ENCODE measurements at regions not wholly inside any gene's neighbourhood (a gene's known extent, or its start where the extent isn't known, plus 50 kb on each side); places are given as distances from the start of the nearest gene placed in this dataset.

- DNase-seq (ENCODE audit: insufficient read length) (no peak), FAIRE-seq (no peak)
- TF ChIP-seq TAF1 (IDR thresholded peaks at IDR 0.05; ENCODE audit: borderline replicate concordance, low read depth, low read length) (no peak), POLR2AphosphoS5 (IDR thresholded peaks at IDR 0.05; ENCODE audit: low read depth, low read length) (no peak)
These were observed 123.2 kb upstream of the TRIM2 start for GRCh38 chr4:153081006-153081580.

DNA sequence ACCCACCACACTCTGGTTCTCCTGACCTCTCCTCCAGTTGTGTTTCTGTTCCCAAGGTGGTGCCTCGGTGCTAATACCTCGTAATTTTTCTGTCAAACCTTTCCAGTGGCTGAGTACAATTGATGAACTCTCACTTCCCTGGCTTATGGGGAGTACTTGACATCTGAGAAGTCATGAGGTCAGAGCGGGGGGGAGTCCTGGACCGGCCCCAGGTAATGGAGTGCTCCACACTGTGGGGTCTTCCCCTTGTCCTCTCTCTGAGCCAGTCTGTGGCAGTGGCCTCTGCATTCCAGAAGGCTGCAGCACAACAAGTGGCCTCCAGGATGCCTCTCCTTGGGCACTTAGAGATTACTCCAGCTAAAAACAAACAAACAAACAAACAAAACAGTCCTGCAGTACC, 122.5 kb upstream of the TRIM2 start:
- FAIRE-seq, result no peak
- TF ChIP-seq POLR2AphosphoS5 (IDR thresholded peaks at IDR 0.05; ENCODE audit: low read depth, low read length), result no peak
- TF ChIP-seq TAF1 (IDR thresholded peaks at IDR 0.05; ENCODE audit: borderline replicate concordance, low read depth, low read length), result no peak
- TF ChIP-seq POLR2A (IDR thresholded peaks at IDR 0.05; ENCODE audit: low read depth, low read length), result no peak
- DNase-seq (ENCODE audit: insufficient read length), result no peak

DNA sequence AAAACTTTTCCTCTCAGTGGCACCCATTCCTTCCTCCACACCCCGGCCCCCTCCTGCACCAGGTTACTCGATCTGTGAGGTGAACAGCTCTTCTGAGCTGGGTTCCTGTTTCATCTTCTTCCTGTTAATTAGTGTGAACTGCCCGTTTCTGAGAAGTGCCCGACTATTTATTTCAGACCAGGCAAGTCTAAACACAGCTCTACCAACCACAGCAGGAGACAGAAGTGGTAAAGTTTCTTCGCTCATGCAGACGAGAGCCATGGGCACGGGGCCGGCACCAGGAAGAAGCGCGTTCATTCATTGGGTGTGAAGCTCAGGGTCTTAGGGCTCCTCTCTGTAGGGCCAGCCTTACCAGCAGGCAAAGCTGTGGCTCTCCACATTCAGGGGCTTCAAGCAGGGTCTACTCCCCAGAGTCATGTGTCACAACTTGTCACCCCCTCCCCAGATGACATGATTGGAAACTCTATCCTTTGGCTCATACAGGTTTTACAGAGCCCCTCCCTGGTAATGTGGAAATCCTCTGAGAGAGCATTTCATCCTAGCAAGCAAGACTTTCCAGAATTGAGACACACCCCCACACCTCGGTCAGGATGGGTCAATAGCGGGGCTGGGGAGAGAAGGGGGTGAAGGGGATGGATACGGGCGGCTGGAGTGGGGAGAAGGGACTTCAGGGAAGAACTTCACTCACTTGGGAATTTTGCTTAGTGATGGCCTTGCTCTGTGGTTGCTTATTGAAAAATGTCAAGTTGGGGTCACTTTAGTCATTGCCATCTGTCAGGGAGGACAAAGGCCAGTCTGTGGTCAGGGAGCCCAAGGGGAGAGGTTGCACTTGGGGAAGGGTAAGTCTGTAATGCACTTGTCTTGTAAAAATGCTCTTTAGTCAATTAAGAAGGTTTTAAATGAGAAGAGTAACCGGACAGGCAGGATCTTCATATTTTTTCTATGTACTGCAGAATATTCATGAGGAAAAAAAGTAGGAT, 121.6 kb upstream of the TRIM2 start:
- no peak for TF ChIP-seq TAF1 (IDR thresholded peaks at IDR 0.05; ENCODE audit: borderline replicate concordance, low read depth, low read length)
- no peak for TF ChIP-seq POLR2AphosphoS5 (IDR thresholded peaks at IDR 0.05; ENCODE audit: low read depth, low read length)
- no peak for TF ChIP-seq POLR2A (IDR thresholded peaks at IDR 0.05; ENCODE audit: low read depth, low read length)
- FAIRE-seq, result no peak
- DNase-seq (ENCODE audit: insufficient read length), result no peak

- peak; percentile 92 for FAIRE-seq
- peak; percentile 25 for DNase-seq (ENCODE audit: insufficient read length)
- TF ChIP-seq POLR2AphosphoS5 (IDR thresholded peaks at IDR 0.05; ENCODE audit: low read depth, low read length) (no peak), TAF1 (IDR thresholded peaks at IDR 0.05; ENCODE audit: borderline replicate concordance, low read depth, low read length) (no peak), POLR2A (IDR thresholded peaks at IDR 0.05; ENCODE audit: low read depth, low read length) (no peak)
These were observed 120.7 kb upstream of the TRIM2 start for GRCh38 chr4:153083447-153083947.

DNA sequence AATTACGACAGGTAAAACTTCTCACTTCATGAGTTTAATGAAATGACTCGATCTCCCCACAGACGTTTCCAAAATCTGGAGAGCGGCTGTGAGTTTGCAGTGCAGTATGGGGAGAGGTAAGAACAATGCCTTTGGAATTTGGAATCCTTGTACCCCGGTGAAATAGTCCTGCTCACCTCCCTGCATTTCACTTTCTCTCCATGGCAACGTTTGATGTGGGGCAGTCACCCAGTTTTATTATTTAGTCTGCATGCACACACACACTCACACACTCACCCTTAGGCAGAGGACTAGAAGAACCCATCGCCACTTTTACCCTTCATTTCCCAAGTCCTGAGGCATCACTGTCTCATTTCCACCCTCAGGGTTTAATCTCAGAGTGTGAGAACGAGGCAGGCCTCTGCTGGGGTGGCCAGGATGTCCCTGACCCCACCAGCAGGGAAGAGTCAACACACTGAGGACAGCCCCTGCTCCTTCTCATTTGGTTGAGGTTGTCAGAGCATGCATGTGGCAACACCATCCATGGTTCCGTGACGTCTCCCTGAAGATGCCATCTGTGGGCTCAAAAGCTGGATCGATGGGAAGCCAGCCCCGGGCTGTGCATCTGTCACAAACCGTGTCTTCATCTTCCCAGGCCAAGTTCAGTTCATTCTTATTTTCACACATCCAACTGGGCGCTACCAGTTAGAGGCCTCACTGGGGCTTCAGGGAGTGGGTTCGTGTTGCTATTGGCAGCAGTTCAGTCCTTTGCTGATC, 119.8 kb upstream of the TRIM2 start:
- FAIRE-seq (no peak), DNase-seq (ENCODE audit: insufficient read length) (no peak)
- TF ChIP-seq TAF1 (IDR thresholded peaks at IDR 0.05; ENCODE audit: borderline replicate concordance, low read depth, low read length) (no peak), POLR2AphosphoS5 (IDR thresholded peaks at IDR 0.05; ENCODE audit: low read depth, low read length) (no peak), POLR2A (IDR thresholded peaks at IDR 0.05; ENCODE audit: low read depth, low read length) (no peak)

- FAIRE-seq, result peak; percentile 94
These were observed 119.1 kb upstream of the TRIM2 start for GRCh38 chr4:153084980-153085630.

GRCh38 chr4:153087671-153088194, 116.5 kb upstream of the TRIM2 start:
- no peak for TF ChIP-seq TAF1 (IDR thresholded peaks at IDR 0.05; ENCODE audit: borderline replicate concordance, low read depth, low read length)
- no peak for FAIRE-seq
- no peak for DNase-seq (ENCODE audit: insufficient read length)

More at GRCh38 chr4:153084980-153085630, 119.1 kb upstream of the TRIM2 start:
- TF ChIP-seq POLR2AphosphoS5 (IDR thresholded peaks at IDR 0.05; ENCODE audit: low read depth, low read length), result no peak
- TF ChIP-seq POLR2A (IDR thresholded peaks at IDR 0.05; ENCODE audit: low read depth, low read length), result no peak
- no peak for TF ChIP-seq TAF1 (IDR thresholded peaks at IDR 0.05; ENCODE audit: borderline replicate concordance, low read depth, low read length)
- no peak for DNase-seq (ENCODE audit: insufficient read length)

GRCh38 chr4:153089742-153090141, 114.5 kb upstream of the TRIM2 start:
- DNase-seq (ENCODE audit: insufficient read length) (no peak), FAIRE-seq (peak; percentile 40)
- TF ChIP-seq POLR2AphosphoS5 (IDR thresholded peaks at IDR 0.05; ENCODE audit: low read depth, low read length) (no peak), POLR2A (IDR thresholded peaks at IDR 0.05; ENCODE audit: low read depth, low read length) (no peak), TAF1 (IDR thresholded peaks at IDR 0.05; ENCODE audit: borderline replicate concordance, low read depth, low read length) (no peak)

- TF ChIP-seq POLR2AphosphoS5 (IDR thresholded peaks at IDR 0.05; ENCODE audit: low read depth, low read length) (no peak), TAF1 (IDR thresholded peaks at IDR 0.05; ENCODE audit: borderline replicate concordance, low read depth, low read length) (no peak), POLR2A (IDR thresholded peaks at IDR 0.05; ENCODE audit: low read depth, low read length) (no peak)
- no peak for FAIRE-seq
- DNase-seq (ENCODE audit: insufficient read length), result no peak
These were observed 114.1 kb upstream of the TRIM2 start for GRCh38 chr4:153090181-153090580.

DNA sequence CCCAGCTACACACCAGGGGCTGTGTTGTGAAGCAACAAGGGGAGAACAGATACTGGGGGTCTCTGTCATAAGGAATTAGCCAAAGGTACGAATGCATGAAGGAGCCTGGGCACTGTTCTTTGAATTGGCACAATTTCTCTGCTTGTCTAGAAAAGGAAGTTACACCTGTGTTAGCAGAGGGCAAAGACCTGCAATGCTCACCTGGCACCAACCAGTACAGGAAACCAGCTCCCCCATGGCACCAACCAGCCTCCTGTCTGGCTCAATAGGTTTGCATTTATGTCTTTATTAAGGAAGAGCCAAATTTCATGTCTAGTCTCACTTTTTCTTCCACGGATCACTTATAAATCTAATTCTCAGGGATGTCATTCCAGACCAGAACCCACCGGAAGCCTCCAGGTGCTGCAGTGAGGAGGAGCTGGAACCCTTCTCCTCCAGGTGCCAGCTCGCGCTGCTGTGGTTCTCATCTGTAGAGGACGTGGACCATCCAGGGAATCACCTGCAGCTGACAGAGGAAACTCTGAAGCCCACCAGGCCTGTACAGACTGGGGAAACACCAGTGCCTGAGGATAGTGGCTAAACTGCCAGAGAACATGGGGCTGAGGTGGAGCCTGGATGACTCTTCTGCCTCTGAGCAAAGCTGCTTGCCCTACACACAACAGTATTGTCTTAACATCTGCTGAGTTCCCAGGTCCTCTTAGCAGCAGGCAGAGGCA, 113.4 kb upstream of the TRIM2 start:
- FAIRE-seq (no peak), DNase-seq (ENCODE audit: insufficient read length) (no peak)
- TF ChIP-seq POLR2AphosphoS5 (IDR thresholded peaks at IDR 0.05; ENCODE audit: low read depth, low read length), result no peak
- no peak for TF ChIP-seq TAF1 (IDR thresholded peaks at IDR 0.05; ENCODE audit: borderline replicate concordance, low read depth, low read length)
- no peak for TF ChIP-seq POLR2A (IDR thresholded peaks at IDR 0.05; ENCODE audit: low read depth, low read length)
